ENCODE measurements at regions not wholly inside any gene's neighbourhood (a gene's known extent, or its start where the extent isn't known, plus 50 kb on each side); places are given as distances from the start of the nearest gene placed in this dataset.
"Not testable (repeated sequence)": the region's sequence is repeated elsewhere in the genome, so short reads cannot be mapped to it uniquely, and the experiment has no call there.

DNA sequence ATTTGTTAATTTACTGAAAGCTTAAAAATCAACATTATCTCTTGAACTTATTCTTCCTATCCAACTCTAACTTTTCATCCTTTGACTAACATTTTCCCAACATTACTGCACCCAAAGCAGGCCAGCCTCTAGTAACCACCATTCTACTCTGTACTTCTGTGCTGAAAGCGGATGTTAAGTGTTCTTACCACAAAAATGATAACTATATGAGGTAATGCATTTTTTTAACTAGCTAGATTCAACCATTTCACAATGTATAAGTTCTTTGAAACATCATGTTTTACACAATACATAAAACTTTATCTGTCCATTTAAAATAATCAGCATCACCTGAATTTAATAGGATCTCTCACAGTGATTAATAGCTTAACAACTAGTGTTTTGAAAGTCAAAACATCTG lies 468.5 kb upstream of the MGAT4C start:
- Histone ChIP-seq H3K4me3 (ENCODE audit: low read length) (no peak overlapping the region), H3K4me1 (ENCODE audit: control insufficient read depth, low read depth, low read length) (peaks cover 7% of the 10 kb centered on the region), H3K27ac (ENCODE audit: low read length) (no peak overlapping the region), H3K9ac (ENCODE audit: low read length) (no peak overlapping the region), H3K9me3 (ENCODE audit: control insufficient read depth, low read depth, low read length) (no peaks in the 10 kb centered on the region), H3K27me3 (ENCODE audit: control insufficient read depth, insufficient read depth, low read length) (no peaks in the 10 kb centered on the region), H3K36me3 (ENCODE audit: control insufficient read depth, low read depth, low read length) (no peaks in the 10 kb centered on the region)

DNA sequence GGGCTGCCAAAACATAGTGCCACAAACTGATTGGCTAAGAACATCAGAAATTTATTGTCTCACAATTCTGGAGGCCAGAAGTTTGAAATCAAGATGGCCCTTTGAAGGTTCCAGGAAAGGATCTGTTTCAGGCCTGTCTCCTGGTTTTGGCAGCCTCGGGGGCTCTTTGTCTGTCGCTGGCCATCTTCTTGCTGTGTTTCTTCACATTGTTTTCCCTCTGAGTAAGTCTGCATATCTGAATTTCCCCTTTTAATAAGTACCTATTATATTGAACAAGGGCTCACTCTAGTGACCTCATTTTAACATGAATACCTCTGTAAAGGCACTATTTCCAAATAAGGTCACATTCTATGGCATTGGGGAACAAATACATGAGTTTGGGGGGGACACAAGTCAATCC lies 467.1 kb upstream of the MGAT4C start:
- Histone ChIP-seq H3K36me3 (ENCODE audit: control insufficient read depth, low read depth, low read length) (no peaks in the 10 kb centered on the region), H3K4me1 (ENCODE audit: control insufficient read depth, low read depth, low read length) (peaks cover 7% of the 10 kb centered on the region), H3K27me3 (ENCODE audit: control insufficient read depth, insufficient read depth, low read length) (no peaks in the 10 kb centered on the region), H3K9ac (ENCODE audit: low read length) (no peak overlapping the region), H3K4me3 (ENCODE audit: low read length) (no peak overlapping the region), H3K27ac (ENCODE audit: low read length) (no peak overlapping the region), H3K9me3 (ENCODE audit: control insufficient read depth, low read depth, low read length) (no peaks in the 10 kb centered on the region)

DNA sequence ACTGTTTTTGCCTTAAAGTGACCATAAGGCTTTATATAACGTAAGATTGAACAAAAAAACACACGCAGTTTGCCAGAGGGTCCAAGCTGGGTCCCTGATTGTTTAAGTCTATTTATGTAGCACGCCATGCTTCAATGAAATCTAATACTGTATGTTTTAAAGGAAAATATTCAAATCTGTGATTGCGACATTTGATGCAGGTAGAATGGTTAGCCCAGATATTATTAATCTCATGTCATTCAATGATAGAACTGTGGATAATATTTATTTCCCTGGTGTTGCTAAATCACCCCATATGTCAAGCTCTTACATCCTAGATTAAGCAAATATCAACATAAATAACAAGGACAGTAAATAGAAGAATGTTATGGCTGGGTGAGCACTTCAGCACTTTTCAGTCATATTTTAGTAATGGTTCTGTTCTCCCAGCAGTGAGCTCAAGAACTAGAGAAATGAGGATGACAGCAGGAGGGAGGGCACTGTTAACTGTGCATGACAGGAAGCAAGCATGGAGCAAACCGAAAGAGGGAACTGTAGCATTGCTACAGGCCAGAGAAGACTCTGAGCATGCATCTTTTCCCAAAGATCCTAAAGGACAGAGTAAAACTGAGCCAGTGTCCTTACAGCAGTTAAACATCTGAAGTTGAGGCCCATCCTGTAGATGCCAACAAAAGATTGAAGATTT lies 465.7 kb upstream of the MGAT4C start:
- Histone ChIP-seq H3K27ac (ENCODE audit: low read length) (no peak overlapping the region), H3K4me3 (ENCODE audit: low read length) (no peak overlapping the region)

DNA sequence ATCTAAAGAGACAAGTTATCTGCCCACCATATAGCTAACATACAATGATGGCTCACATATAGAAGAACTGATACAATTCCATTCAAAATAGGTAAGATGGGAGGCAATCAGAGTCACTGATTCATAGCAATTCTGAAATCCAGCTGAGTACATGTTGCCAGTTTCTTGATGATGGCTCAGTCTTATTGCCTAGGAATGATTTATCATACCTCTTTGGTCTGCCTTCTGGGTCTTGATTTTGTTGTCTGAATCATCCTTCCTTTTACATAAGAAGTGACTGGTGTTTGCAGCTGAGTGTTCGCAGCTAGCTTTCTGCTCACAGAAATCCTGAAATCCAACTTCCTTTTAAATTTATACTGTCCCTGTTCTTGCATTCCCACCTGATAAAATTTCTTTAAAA lies 463.2 kb upstream of the MGAT4C start:
- no peaks in the 10 kb centered on the region for H3K9me3 ChIP-seq (ENCODE audit: control insufficient read depth, low read depth, low read length)

More for the DNA sequence above, 465.7 kb upstream of the MGAT4C start:
- Histone ChIP-seq H3K36me3 (ENCODE audit: control insufficient read depth, low read depth, low read length) (no peaks in the 10 kb centered on the region), H3K27me3 (ENCODE audit: control insufficient read depth, insufficient read depth, low read length) (no peaks in the 10 kb centered on the region), H3K9ac (ENCODE audit: low read length) (no peak overlapping the region), H3K4me1 (ENCODE audit: control insufficient read depth, low read depth, low read length) (peaks cover 7% of the 10 kb centered on the region), H3K9me3 (ENCODE audit: control insufficient read depth, low read depth, low read length) (no peaks in the 10 kb centered on the region)

DNA sequence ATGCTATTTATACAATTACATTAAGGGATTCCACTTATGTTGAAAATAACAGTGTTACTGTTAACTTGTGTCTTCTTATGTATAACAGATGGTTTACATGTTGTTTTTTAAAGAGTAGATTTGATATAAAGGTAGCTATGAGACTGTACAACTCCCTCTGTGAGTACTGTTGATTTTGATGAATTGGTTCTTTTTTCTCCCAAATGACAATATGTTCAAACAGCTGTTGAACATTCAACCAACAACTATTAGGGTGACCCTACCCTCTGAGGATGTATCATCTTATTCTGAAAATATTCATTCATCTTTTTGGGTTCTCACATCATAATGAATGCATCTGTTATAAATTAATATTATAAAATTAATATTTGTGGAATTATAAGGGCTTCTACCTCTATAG lies 456.9 kb upstream of the MGAT4C start:
- Histone ChIP-seq H3K9me3 (ENCODE audit: control insufficient read depth, low read depth, low read length) (peaks cover 19% of the 10 kb centered on the region), H3K36me3 (ENCODE audit: control insufficient read depth, low read depth, low read length) (no peaks in the 10 kb centered on the region), H3K4me1 (ENCODE audit: control insufficient read depth, low read depth, low read length) (no peaks in the 10 kb centered on the region), H3K9ac (ENCODE audit: low read length) (no peak overlapping the region), H3K27ac (ENCODE audit: low read length) (no peak overlapping the region), H3K4me3 (ENCODE audit: low read length) (no peak overlapping the region), H3K27me3 (ENCODE audit: control insufficient read depth, insufficient read depth, low read length) (no peaks in the 10 kb centered on the region)

More for the DNA sequence above, 463.2 kb upstream of the MGAT4C start:
- Histone ChIP-seq H3K9ac (ENCODE audit: low read length) (no peak overlapping the region), H3K27ac (ENCODE audit: low read length) (no peak overlapping the region), H3K4me1 (ENCODE audit: control insufficient read depth, low read depth, low read length) (peaks cover 7% of the 10 kb centered on the region), H3K4me3 (ENCODE audit: low read length) (no peak overlapping the region), H3K36me3 (ENCODE audit: control insufficient read depth, low read depth, low read length) (no peaks in the 10 kb centered on the region), H3K27me3 (ENCODE audit: control insufficient read depth, insufficient read depth, low read length) (no peaks in the 10 kb centered on the region)

DNA sequence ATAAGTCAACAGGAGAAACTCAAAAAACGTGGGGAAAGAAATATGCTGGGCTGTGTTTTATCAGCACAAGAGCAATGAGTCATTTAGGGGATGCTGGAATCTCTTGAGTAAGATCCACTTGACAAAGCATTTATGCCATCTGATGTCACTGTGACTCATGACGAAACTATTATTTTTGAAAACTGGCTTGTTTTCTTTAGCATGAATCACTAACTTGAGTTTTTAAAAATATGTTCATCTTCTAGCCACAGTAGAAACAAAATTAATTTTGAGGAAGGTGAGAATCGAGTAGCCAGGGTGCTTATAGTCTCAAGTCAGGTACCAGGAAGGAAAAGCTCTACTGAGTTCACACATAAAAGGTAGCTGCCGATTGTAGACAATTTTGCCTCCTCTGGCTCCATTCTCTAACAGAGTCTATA lies 456.2 kb upstream of the MGAT4C start:
- H3K9me3 ChIP-seq (ENCODE audit: control insufficient read depth, low read depth, low read length) = peaks cover 25% of the 10 kb centered on the region
- no peak overlapping the region for H3K9ac ChIP-seq (ENCODE audit: low read length)
- no peak overlapping the region for H3K4me3 ChIP-seq (ENCODE audit: low read length)
- no peaks in the 10 kb centered on the region for H3K27me3 ChIP-seq (ENCODE audit: control insufficient read depth, insufficient read depth, low read length)
- H3K4me1 ChIP-seq (ENCODE audit: control insufficient read depth, low read depth, low read length) = no peaks in the 10 kb centered on the region
- H3K27ac ChIP-seq (ENCODE audit: low read length) = no peak overlapping the region
- H3K36me3 ChIP-seq (ENCODE audit: control insufficient read depth, low read depth, low read length) = no peaks in the 10 kb centered on the region

DNA sequence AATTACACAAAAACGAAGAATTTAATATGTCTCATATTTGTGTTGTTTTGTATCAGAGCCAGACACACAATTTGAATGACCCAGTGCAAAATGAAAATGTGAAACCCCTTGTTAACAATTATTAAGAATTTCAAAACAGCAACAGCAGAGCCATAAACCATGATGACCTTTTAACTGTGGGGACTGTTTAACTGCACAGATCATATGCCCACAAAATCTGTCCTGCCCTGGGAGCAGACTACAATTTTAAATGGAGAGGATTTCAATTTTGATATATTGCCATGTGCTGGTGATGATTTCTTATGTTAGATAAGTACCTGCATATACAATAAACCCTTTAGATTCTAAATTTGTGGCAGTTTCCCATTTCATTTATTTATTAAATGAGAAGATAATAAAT lies 455.5 kb upstream of the MGAT4C start:
- H3K4me1 ChIP-seq (ENCODE audit: control insufficient read depth, low read depth, low read length) = no peaks in the 10 kb centered on the region
- H3K4me3 ChIP-seq (ENCODE audit: low read length) = no peak overlapping the region
- H3K27me3 ChIP-seq (ENCODE audit: control insufficient read depth, insufficient read depth, low read length) = no peaks in the 10 kb centered on the region
- no peak overlapping the region for H3K27ac ChIP-seq (ENCODE audit: low read length)
- H3K9me3 ChIP-seq (ENCODE audit: control insufficient read depth, low read depth, low read length) = peaks cover 25% of the 10 kb centered on the region
- H3K36me3 ChIP-seq (ENCODE audit: control insufficient read depth, low read depth, low read length) = no peaks in the 10 kb centered on the region
- H3K9ac ChIP-seq (ENCODE audit: low read length) = no peak overlapping the region

DNA sequence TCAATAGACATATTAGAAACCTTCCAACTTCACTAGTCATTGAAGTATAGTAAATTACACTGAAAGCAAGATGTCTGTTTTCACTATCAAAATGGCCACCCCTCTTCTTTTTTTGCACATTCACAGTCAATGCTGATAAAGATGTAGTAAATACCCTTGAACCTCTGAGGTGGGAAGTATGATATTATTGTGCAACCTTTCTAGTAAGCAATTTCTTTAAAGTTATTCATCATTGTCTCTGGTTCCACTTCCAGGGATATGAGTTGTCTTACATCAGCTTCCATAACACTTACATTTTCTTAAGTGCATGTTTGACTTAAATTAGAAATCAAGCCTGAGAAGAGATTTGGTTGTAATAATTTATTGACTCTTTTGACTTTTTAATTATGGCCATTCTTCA lies 453.9 kb upstream of the MGAT4C start:
- Histone ChIP-seq H3K27me3 (ENCODE audit: control insufficient read depth, insufficient read depth, low read length) (no peaks in the 10 kb centered on the region), H3K9me3 (ENCODE audit: control insufficient read depth, low read depth, low read length) (peaks cover 25% of the 10 kb centered on the region), H3K27ac (ENCODE audit: low read length) (no peak overlapping the region), H3K9ac (ENCODE audit: low read length) (no peak overlapping the region), H3K4me3 (ENCODE audit: low read length) (no peak overlapping the region), H3K36me3 (ENCODE audit: control insufficient read depth, low read depth, low read length) (no peaks in the 10 kb centered on the region), H3K4me1 (ENCODE audit: control insufficient read depth, low read depth, low read length) (no peaks in the 10 kb centered on the region)

DNA sequence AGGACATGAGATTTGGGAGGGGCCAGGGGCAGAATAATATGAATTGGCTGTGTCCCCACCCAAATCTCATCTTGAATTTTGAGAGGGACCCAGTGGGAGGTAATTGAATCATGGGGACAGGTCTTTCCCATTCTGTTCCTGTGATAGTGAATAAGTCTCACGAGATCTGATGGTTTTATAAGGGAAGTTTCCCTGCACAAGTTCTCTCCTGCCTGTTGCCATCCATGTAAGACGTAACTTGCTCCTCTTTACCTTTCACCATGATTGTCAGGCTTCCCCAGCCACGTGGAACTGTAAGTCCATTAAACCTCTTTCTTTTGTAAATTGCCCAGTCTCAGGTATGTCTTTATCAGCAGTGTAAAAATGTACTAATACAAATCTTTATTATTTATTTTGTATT lies 452.8 kb upstream of the MGAT4C start:
- not testable (repeated sequence) for H3K27ac ChIP-seq (ENCODE audit: low read length); H3K4me3 ChIP-seq (ENCODE audit: low read length); H3K36me3 ChIP-seq (ENCODE audit: control insufficient read depth, low read depth, low read length); H3K9ac ChIP-seq (ENCODE audit: low read length); H3K4me1 ChIP-seq (ENCODE audit: control insufficient read depth, low read depth, low read length); H3K27me3 ChIP-seq (ENCODE audit: control insufficient read depth, insufficient read depth, low read length)
- H3K9me3 ChIP-seq (ENCODE audit: control insufficient read depth, low read depth, low read length) = peaks cover 25% of the 10 kb centered on the region

DNA sequence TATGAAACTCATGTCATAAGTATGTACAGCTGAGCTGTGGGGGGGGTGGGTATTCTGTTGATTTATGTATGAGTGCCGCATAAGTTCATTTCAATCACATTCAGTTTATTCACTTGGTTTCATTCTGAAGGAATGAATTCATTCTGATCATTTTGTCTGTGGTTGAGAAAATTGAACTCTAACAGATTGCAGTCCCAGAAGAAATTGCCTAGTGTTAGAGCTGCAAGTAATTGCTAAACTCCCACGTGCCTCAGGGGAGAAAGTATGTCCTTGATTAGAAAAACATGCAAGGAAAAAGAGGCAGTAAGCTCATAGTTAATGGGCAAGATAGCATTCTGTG lies 442.4 kb upstream of the MGAT4C start:
- Histone ChIP-seq H3K9ac (ENCODE audit: low read length) (no peak overlapping the region), H3K27ac (ENCODE audit: low read length) (no peak overlapping the region), H3K4me1 (ENCODE audit: control insufficient read depth, low read depth, low read length) (no peaks in the 10 kb centered on the region), H3K4me3 (ENCODE audit: low read length) (no peak overlapping the region), H3K9me3 (ENCODE audit: control insufficient read depth, low read depth, low read length) (no peaks in the 10 kb centered on the region), H3K36me3 (ENCODE audit: control insufficient read depth, low read depth, low read length) (no peaks in the 10 kb centered on the region), H3K27me3 (ENCODE audit: control insufficient read depth, insufficient read depth, low read length) (no peaks in the 10 kb centered on the region)

DNA sequence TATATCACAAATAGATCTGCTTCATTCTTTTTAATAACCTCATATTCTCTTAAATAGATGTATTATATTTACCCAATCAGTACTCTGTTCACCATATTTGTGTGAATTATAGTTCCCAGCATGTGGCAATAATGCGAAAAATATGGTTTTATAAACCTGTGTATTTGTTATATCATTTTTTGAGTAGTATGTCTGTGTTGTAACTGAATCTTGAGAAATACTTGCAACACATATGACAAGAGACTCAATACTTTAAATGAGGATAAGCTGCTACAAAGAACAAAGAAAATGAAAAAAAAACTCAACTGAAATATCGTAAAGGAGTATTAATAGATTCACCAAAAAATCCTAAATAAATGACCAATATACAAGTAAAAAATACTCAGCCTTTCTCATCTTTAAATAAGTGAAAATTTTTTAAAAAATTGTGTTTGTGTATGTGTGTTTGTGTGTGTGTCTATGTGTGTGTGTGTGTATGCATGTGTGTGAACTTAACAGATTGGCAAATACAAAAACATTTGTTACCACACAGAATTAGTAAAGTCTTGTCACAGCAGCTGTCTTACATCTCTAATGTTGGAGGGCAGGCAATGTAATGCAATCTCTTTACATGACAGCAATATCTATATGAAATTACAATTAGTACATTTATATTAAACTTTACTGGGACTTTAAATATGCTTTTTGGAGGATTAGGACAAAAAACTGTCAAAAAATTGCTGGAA lies 441.9 kb upstream of the MGAT4C start:
- Histone ChIP-seq H3K9ac (ENCODE audit: low read length) (no peak overlapping the region), H3K9me3 (ENCODE audit: control insufficient read depth, low read depth, low read length) (no peaks in the 10 kb centered on the region), H3K27ac (ENCODE audit: low read length) (no peak overlapping the region)

More for the DNA sequence above, 441.9 kb upstream of the MGAT4C start:
- H3K4me3 ChIP-seq (ENCODE audit: low read length) = no peak overlapping the region
- no peaks in the 10 kb centered on the region for H3K36me3 ChIP-seq (ENCODE audit: control insufficient read depth, low read depth, low read length)
- H3K27me3 ChIP-seq (ENCODE audit: control insufficient read depth, insufficient read depth, low read length) = no peaks in the 10 kb centered on the region
- H3K4me1 ChIP-seq (ENCODE audit: control insufficient read depth, low read depth, low read length) = no peaks in the 10 kb centered on the region

All from iPS-18a (cell line).